H9 (cell line): ENCODE measurements at regions not wholly inside any gene's neighbourhood (a gene's known extent, or its start where the extent isn't known, plus 50 kb on each side); places are given as distances from the start of the nearest gene placed in this dataset.

ENCODE experiments used
- DNase-seq: peaks from one replicate; pipeline ENCODE4 v3.0.0-alpha.2; 2017
- H2AFZ ChIP-seq: one replicate; pipeline ENCODE4 v1.6.1; 2013; ENCODE audit warnings: mild to moderate bottlenecking, low read length, control low read depth, moderate library complexity
- H2AK5ac ChIP-seq: 2 replicates; pipeline ENCODE4 v1.6.1; 2013; ENCODE audit warnings: low read length, control low read depth, mixed read lengths; ENCODE audit not compliant: insufficient read length
- H2BK120ac ChIP-seq: one replicate; pipeline ENCODE4 v1.6.1; 2013; ENCODE audit warnings: low read depth, mild to moderate bottlenecking, low read length, control low read depth, inconsistent platforms; ENCODE audit not compliant: poor library complexity, severe bottlenecking
- H2BK12ac ChIP-seq: 2 replicates; pipeline ENCODE4 v1.6.1; 2013; ENCODE audit warnings: low read length, control low read depth, mixed read lengths, low read depth; ENCODE audit not compliant: insufficient read length
- H2BK15ac ChIP-seq: 2 replicates; pipeline ENCODE4 v1.6.1; 2013; ENCODE audit warnings: low read depth, low read length, control low read depth
- H2BK20ac ChIP-seq: one replicate; pipeline ENCODE4 v1.6.1; 2013; ENCODE audit warnings: low read depth, mild to moderate bottlenecking, low read length, control low read depth, inconsistent platforms; ENCODE audit not compliant: poor library complexity, severe bottlenecking
- H2BK5ac ChIP-seq: 2 replicates; pipeline ENCODE4 v1.6.1; 2013; ENCODE audit warnings: low read length, control low read depth, mixed read lengths; ENCODE audit not compliant: insufficient read length
- H3K14ac ChIP-seq: 2 replicates; pipeline ENCODE4 v1.6.1; 2013; ENCODE audit warnings: low read length, control low read depth; ENCODE audit not compliant: insufficient read depth
- H3K18ac ChIP-seq: 2 replicates; pipeline ENCODE4 v1.6.1; 2013; ENCODE audit warnings: low read depth, mild to moderate bottlenecking, mixed read lengths, low read length, control low read depth; ENCODE audit not compliant: insufficient read length
- H3K23ac ChIP-seq: 2 replicates; pipeline ENCODE4 v1.6.1; 2013; ENCODE audit warnings: low read length, control low read depth, mixed read lengths, low read depth; ENCODE audit not compliant: insufficient read length
- H3K23me2 ChIP-seq: 2 replicates; pipeline ENCODE4 v1.6.1; 2013; ENCODE audit warnings: low read depth, mild to moderate bottlenecking, mixed read lengths, low read length, control low read depth; ENCODE audit not compliant: insufficient read length, poor library complexity, severe bottlenecking
- H3K27ac ChIP-seq: 2 replicates; pipeline ENCODE4 v1.5.1; 2013; ENCODE audit warnings: low read length, control low read depth, mixed read lengths, low read depth; ENCODE audit not compliant: insufficient read length
- H3K27me3 ChIP-seq: 2 replicates; pipeline ENCODE4 v1.6.1; 2013; ENCODE audit warnings: low read length, control low read depth, inconsistent platforms; ENCODE audit not compliant: insufficient read depth
- H3K4ac ChIP-seq: 2 replicates; pipeline ENCODE4 v1.6.1; 2013; ENCODE audit warnings: low read depth, mild to moderate bottlenecking, control low read depth, inconsistent platforms, low read length, moderate library complexity
- H3K4me1 ChIP-seq: 2 replicates; pipeline ENCODE4 v1.6.1; 2013; ENCODE audit warnings: low read length, control low read depth, inconsistent platforms; ENCODE audit not compliant: insufficient read depth
- H3K4me2 ChIP-seq: 2 replicates; pipeline ENCODE4 v1.6.1; 2013; ENCODE audit warnings: low read length, control low read depth, mixed read lengths; ENCODE audit not compliant: insufficient read length, insufficient read depth
- H3K56ac ChIP-seq: 2 replicates; pipeline ENCODE4 v1.6.1; 2013; ENCODE audit warnings: low read depth, mild to moderate bottlenecking, mixed read lengths, low read length, control low read depth; ENCODE audit not compliant: insufficient read length
- H3K79me1 ChIP-seq: 2 replicates; pipeline ENCODE4 v1.6.1; 2013; ENCODE audit warnings: low read depth, mild to moderate bottlenecking, moderate library complexity, low read length, control low read depth, inconsistent platforms; ENCODE audit not compliant: insufficient read depth, poor library complexity, severe bottlenecking
- H3K79me2 ChIP-seq: 2 replicates; pipeline ENCODE4 v1.6.1; 2013; ENCODE audit warnings: low read length, control low read depth, inconsistent platforms; ENCODE audit not compliant: insufficient read depth
- H3K9ac ChIP-seq: 2 replicates; pipeline ENCODE4 v1.6.1; 2013; ENCODE audit warnings: low read length, control low read depth, mixed read lengths; ENCODE audit not compliant: insufficient read length; ENCODE audit errors: extremely low read depth
- H3K9me3 ChIP-seq: one replicate; pipeline ENCODE4 v1.6.1; 2013; ENCODE audit warnings: low read depth, low read length, inconsistent platforms; ENCODE audit not compliant: control insufficient read depth
- H3T11ph ChIP-seq: one replicate; pipeline ENCODE4 v1.6.1; 2013; ENCODE audit warnings: mild to moderate bottlenecking, low read length, control low read depth, inconsistent platforms
- H4K20me1 ChIP-seq: one replicate; pipeline ENCODE4 v1.6.1; 2013; ENCODE audit not compliant: control insufficient read depth, insufficient read length, insufficient read depth
- H4K5ac ChIP-seq: 2 replicates; pipeline ENCODE4 v1.6.1; 2013; ENCODE audit warnings: low read depth, mild to moderate bottlenecking, mixed read lengths, low read length, control low read depth; ENCODE audit not compliant: insufficient read length
- H4K8ac ChIP-seq: replicated peaks from 2 replicates; pipeline ENCODE4 v1.6.1; 2013; ENCODE audit warnings: low read length, control low read depth, mixed read lengths, low read depth; ENCODE audit not compliant: insufficient read length
- H4K91ac ChIP-seq: 2 replicates; pipeline ENCODE4 v1.6.1; 2013; ENCODE audit warnings: low read depth, mild to moderate bottlenecking, moderate library complexity, mixed read lengths, low read length, control low read depth; ENCODE audit not compliant: insufficient read length
- H3K27ac Mint-ChIP-seq, 3 experiments: 2 replicates in 2 of 3; 3 replicates in 1 of 3; pipeline ENCODE4 v1.8.0; 2020 to 2021; ENCODE audit warnings: mixed read lengths in 3 of 3, mild to moderate bottlenecking in 1 of 3, moderate library complexity in 1 of 3
- H3K27me3 Mint-ChIP-seq: 2 replicates; pipeline ENCODE4 v1.8.0; 2021; ENCODE audit warnings: low read depth, mild to moderate bottlenecking, moderate library complexity, mixed read lengths
- H3K36me3 Mint-ChIP-seq, 3 experiments: 2 replicates in 2 of 3; 3 replicates in 1 of 3; pipeline ENCODE4 v1.8.0; 2020 to 2021; ENCODE audit warnings: low read depth in 3 of 3, mixed read lengths in 3 of 3; ENCODE audit not compliant: insufficient read depth in 1 of 3
- H3K4me1 Mint-ChIP-seq, 2 experiments: 2 replicates each; pipeline ENCODE4 v1.8.0; 2020; ENCODE audit warnings: mixed read lengths in 2 of 2
- H3K4me3 Mint-ChIP-seq, 2 experiments: 2 replicates in 1 of 2; 3 replicates in 1 of 2; pipeline ENCODE4 v1.8.0; 2020 to 2021; ENCODE audit warnings: mild to moderate bottlenecking in 2 of 2, mixed read lengths in 2 of 2, moderate library complexity in 1 of 2
- H3K9me3 Mint-ChIP-seq, 2 experiments: 2 replicates in 1 of 2; 3 replicates in 1 of 2; pipeline ENCODE4 v1.8.0; 2020; ENCODE audit warnings: mild to moderate bottlenecking in 2 of 2, mixed read lengths in 2 of 2, moderate library complexity in 1 of 2
- WGBS: extraction: QIAGEN DNeasy Blood & Tissue Kit; methylation state at CpG from one replicate; pipeline ENCODE4 v1.1.7; 2013; ENCODE audit warnings: missing lambda C conversion rate, low lambda C conversion rate, mixed read lengths; ENCODE audit not compliant: insufficient read length; ENCODE audit errors: extremely low coverage; 5-methylcytosine and 5-hydroxymethylcytosine counted together
- TF ChIP-seq, protein P1 (sequence below): fragments of 200-600 bp; sonication (generic); conservative IDR thresholded peaks from 3 replicates; pipeline ENCODE4 v1.8.0; 2021; ENCODE audit warnings: antibody characterized with exemption, mild to moderate bottlenecking

- H3K23me2 ChIP-seq, result no peaks in the 10 kb centered on the region
- no peaks in the 10 kb centered on the region for H3K36me3 Mint-ChIP-seq
- no peak overlapping the region for H4K91ac ChIP-seq
- no peak overlapping the region for H3K4me3 Mint-ChIP-seq
- H3K9ac ChIP-seq, result no peak overlapping the region
- H4K8ac ChIP-seq, result no peak overlapping the region
- no peak overlapping the region for H2BK120ac ChIP-seq
- no peak overlapping the region for H2BK5ac ChIP-seq
- no peak overlapping the region for H3K18ac ChIP-seq
- H3K79me1 ChIP-seq, result no peaks in the 10 kb centered on the region
- peaks cover 6 to 9% of the 10 kb centered on the region in 2 experiments for H3K4me1 Mint-ChIP-seq
- H2AFZ ChIP-seq, result no peak overlapping the region
- H2BK12ac ChIP-seq, result no peak overlapping the region
- no peak overlapping the region for H2BK15ac ChIP-seq
- H4K20me1 ChIP-seq, result no peaks in the 10 kb centered on the region
- H2BK20ac ChIP-seq, result no peak overlapping the region
- TF ChIP-seq, protein P1, sequence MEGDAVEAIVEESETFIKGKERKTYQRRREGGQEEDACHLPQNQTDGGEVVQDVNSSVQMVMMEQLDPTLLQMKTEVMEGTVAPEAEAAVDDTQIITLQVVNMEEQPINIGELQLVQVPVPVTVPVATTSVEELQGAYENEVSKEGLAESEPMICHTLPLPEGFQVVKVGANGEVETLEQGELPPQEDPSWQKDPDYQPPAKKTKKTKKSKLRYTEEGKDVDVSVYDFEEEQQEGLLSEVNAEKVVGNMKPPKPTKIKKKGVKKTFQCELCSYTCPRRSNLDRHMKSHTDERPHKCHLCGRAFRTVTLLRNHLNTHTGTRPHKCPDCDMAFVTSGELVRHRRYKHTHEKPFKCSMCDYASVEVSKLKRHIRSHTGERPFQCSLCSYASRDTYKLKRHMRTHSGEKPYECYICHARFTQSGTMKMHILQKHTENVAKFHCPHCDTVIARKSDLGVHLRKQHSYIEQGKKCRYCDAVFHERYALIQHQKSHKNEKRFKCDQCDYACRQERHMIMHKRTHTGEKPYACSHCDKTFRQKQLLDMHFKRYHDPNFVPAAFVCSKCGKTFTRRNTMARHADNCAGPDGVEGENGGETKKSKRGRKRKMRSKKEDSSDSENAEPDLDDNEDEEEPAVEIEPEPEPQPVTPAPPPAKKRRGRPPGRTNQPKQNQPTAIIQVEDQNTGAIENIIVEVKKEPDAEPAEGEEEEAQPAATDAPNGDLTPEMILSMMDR, result no peak
- H3K4ac ChIP-seq, result no peak overlapping the region
- H3K14ac ChIP-seq, result no peak overlapping the region
- no peak overlapping the region for H3K56ac ChIP-seq
- H4K5ac ChIP-seq, result no peak overlapping the region
- H3K4me1 ChIP-seq, result peaks cover 7% of the 10 kb centered on the region; the same call in 1 of the 2 replicates
- H3K27me3 ChIP-seq, result no peaks in the 10 kb centered on the region
- H2AK5ac ChIP-seq, result no peak overlapping the region
- no CpG with 5 or more reads among the region's 4 CpGs for WGBS
- no peak overlapping the region for H3K4me2 ChIP-seq
- H3T11ph ChIP-seq, result no peak overlapping the region
- H3K27ac ChIP-seq, result no peak overlapping the region
- H3K9me3 Mint-ChIP-seq, result no peaks in the 10 kb centered on the region
- no peaks in the 10 kb centered on the region for H3K79me2 ChIP-seq
- H3K9me3 ChIP-seq, result no peaks in the 10 kb centered on the region
- H3K27ac Mint-ChIP-seq, result no peak overlapping the region
- DNase-seq, result no peak
- H3K23ac ChIP-seq, result no peak overlapping the region
- H3K27me3 Mint-ChIP-seq, result peaks cover 22% of the 10 kb centered on the region
Measured at GRCh38 chr4:181157647-181158046, 1085.6 kb upstream of the TENM3 start.
